ENCODE measurements at regions not wholly inside any gene's neighbourhood (a gene's known extent, or its start where the extent isn't known, plus 50 kb on each side); places are given as distances from the start of the nearest gene placed in this dataset.
"Not testable (repeated sequence)": the region's sequence is repeated elsewhere in the genome, so short reads cannot be mapped to it uniquely, and the experiment has no call there.

DNA sequence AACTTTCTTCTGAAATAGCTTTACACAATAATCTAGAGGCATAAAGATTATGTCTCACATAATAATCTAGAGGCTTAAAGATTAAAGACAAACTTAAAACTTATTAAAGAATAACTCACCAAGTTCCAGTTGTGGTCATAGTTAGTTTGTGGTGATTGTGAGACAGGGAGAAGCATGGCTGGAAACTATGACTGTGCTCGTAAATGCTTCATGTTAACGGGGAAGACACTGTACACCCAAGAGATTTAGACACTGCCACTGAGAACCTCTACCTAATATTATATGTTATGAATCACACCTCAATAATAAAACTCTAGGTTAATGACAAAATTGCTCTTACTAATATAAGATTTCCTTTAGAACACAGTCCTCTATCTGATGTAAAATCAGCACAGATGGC lies 541.6 kb downstream of the TMEM121 start:
- Histone ChIP-seq H3K27me3 (ENCODE audit: control insufficient read depth, insufficient read depth, low read length) (no peaks in the 10 kb centered on the region), H3K4me1 (ENCODE audit: control insufficient read depth, extremely low read depth, insufficient read depth, low read length) (no peaks in the 10 kb centered on the region), H3K9ac (ENCODE audit: insufficient read depth, low read length) (no peak overlapping the region), H4K20me1 (ENCODE audit: control insufficient read depth, extremely low read depth, insufficient read depth, low read length) (no peaks in the 10 kb centered on the region), H3K27ac (ENCODE audit: insufficient read depth, low read length) (no peak overlapping the region), H3K9me3 (ENCODE audit: control insufficient read depth, insufficient read depth, low read depth, low read length) (no peaks in the 10 kb centered on the region), H3K36me3 (ENCODE audit: control insufficient read depth, insufficient read depth, low read length) (no peaks in the 10 kb centered on the region), H3K79me2 (ENCODE audit: control insufficient read depth, insufficient read depth, low read length) (no peaks in the 10 kb centered on the region), H2AFZ (ENCODE audit: low read length) (no peak overlapping the region), H3K4me3 (replicated peaks in 1 of 4; ENCODE audit: control extremely low read depth in 1 of 4, insufficient read depth in 1 of 4, low read depth in 3 of 4, low read length in 4 of 4) (no peak overlapping the region), H3K4me2 (ENCODE audit: extremely low read depth, insufficient read depth, low read length) (no peak overlapping the region)
- TF ChIP-seq, protein P1, sequence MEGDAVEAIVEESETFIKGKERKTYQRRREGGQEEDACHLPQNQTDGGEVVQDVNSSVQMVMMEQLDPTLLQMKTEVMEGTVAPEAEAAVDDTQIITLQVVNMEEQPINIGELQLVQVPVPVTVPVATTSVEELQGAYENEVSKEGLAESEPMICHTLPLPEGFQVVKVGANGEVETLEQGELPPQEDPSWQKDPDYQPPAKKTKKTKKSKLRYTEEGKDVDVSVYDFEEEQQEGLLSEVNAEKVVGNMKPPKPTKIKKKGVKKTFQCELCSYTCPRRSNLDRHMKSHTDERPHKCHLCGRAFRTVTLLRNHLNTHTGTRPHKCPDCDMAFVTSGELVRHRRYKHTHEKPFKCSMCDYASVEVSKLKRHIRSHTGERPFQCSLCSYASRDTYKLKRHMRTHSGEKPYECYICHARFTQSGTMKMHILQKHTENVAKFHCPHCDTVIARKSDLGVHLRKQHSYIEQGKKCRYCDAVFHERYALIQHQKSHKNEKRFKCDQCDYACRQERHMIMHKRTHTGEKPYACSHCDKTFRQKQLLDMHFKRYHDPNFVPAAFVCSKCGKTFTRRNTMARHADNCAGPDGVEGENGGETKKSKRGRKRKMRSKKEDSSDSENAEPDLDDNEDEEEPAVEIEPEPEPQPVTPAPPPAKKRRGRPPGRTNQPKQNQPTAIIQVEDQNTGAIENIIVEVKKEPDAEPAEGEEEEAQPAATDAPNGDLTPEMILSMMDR (conservative IDR thresholded peaks at IDR 0.05 in 1 of 2, IDR thresholded peaks at IDR 0.05 in 1 of 2; ENCODE audit: low read depth in 1 of 2, low read length in 2 of 2), result no peak
- no peak for TF ChIP-seq EZH2 (IDR thresholded peaks at IDR 0.05; ENCODE audit: low read length, missing control alignments)
- DNase-seq (ENCODE audit: low read depth in 2 of 2), result no peak

DNA sequence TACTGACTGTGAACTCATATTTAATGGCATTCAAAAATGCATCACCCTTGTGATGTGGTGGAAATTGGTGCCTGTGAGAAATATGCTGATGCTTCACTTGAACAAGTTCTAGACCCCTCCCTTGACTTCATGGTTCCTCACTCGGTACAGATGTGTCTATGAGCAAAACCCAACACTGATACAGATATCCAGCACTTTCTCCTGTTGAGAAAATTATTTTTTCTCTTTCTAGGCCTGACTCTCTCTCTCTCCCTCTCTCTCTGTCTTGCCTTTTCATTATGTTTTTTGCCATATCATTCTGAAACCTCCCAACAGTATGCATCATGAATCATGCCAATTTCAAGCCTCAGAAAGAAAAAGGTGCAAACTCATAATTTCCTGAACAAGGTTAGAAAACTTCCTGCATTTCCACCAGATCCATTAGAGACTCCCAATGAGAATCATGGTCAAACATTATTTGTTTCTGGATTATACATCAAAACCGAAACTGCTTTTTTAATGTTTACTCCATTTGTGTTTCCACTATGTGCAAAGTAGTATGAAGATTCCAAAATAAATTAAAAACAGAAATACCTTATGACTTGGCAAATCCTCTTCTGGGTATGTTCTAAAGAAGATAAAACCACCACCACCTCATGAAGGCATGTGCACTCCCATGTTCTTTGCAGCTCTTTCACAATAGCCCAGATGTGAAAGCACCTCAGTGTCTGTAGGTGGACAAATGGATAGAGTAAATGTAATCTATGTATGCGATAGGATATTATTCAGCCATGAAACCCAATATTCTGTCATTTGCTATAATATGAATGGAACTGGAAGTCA lies 543.6 kb downstream of the TMEM121 start:
- TF ChIP-seq, protein P1 (conservative IDR thresholded peaks at IDR 0.05 in 1 of 2, IDR thresholded peaks at IDR 0.05 in 1 of 2; ENCODE audit: low read depth in 1 of 2, low read length in 2 of 2), result no peak
- TF ChIP-seq EZH2 (IDR thresholded peaks at IDR 0.05; ENCODE audit: low read length, missing control alignments), result no peak
- H3K4me3 ChIP-seq (replicated peaks in 1 of 4; ENCODE audit: control extremely low read depth in 1 of 4, insufficient read depth in 1 of 4, low read depth in 3 of 4, low read length in 4 of 4), result no peak overlapping the region
- no peaks in the 10 kb centered on the region for H3K4me1 ChIP-seq (ENCODE audit: control insufficient read depth, extremely low read depth, insufficient read depth, low read length)
- H2AFZ ChIP-seq (ENCODE audit: low read length), result no peak overlapping the region
- no peak overlapping the region for H3K27ac ChIP-seq (ENCODE audit: insufficient read depth, low read length)
- no peaks in the 10 kb centered on the region for H3K27me3 ChIP-seq (ENCODE audit: control insufficient read depth, insufficient read depth, low read length)
- H3K36me3 ChIP-seq (ENCODE audit: control insufficient read depth, insufficient read depth, low read length), result no peaks in the 10 kb centered on the region
- no peaks in the 10 kb centered on the region for H3K79me2 ChIP-seq (ENCODE audit: control insufficient read depth, insufficient read depth, low read length)
- no peak overlapping the region for H3K9ac ChIP-seq (ENCODE audit: insufficient read depth, low read length)
- H3K4me2 ChIP-seq (ENCODE audit: extremely low read depth, insufficient read depth, low read length), result no peak overlapping the region
- H4K20me1 ChIP-seq (ENCODE audit: control insufficient read depth, extremely low read depth, insufficient read depth, low read length), result no peaks in the 10 kb centered on the region
- H3K9me3 ChIP-seq (ENCODE audit: control insufficient read depth, insufficient read depth, low read depth, low read length), result no peaks in the 10 kb centered on the region
- no peak for DNase-seq (ENCODE audit: low read depth in 2 of 2)

DNA sequence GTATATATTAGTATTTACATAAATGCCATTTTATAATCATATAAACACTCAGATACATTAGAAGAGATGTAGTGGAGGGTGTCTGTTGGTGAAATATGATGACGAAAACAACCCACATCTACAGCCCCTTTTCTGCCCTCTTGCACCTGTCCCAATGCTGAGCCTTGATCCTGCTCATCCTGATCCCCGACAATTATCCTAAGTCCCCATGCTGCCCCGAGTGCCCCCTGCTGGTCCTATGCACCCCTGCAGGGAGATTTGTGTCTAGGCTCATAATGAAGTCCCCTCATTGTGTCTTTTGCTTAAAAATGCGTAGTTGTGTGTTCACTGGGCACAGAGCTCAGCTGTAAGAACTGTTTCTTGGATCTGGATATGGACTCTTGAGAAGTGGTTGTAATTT lies 554.5 kb downstream of the TMEM121 start:
- Histone ChIP-seq H3K36me3 (ENCODE audit: control insufficient read depth, insufficient read depth, low read length) (no peaks in the 10 kb centered on the region), H3K9ac (ENCODE audit: insufficient read depth, low read length) (no peak overlapping the region), H3K79me2 (ENCODE audit: control insufficient read depth, insufficient read depth, low read length) (no peaks in the 10 kb centered on the region), H4K20me1 (ENCODE audit: control insufficient read depth, extremely low read depth, insufficient read depth, low read length) (no peaks in the 10 kb centered on the region), H3K4me3 (replicated peaks in 1 of 4; ENCODE audit: control extremely low read depth in 1 of 4, insufficient read depth in 1 of 4, low read depth in 3 of 4, low read length in 4 of 4) (no peak overlapping the region), H2AFZ (ENCODE audit: low read length) (no peak overlapping the region), H3K4me2 (ENCODE audit: extremely low read depth, insufficient read depth, low read length) (no peak overlapping the region), H3K9me3 (ENCODE audit: control insufficient read depth, insufficient read depth, low read depth, low read length) (no peaks in the 10 kb centered on the region), H3K4me1 (ENCODE audit: control insufficient read depth, extremely low read depth, insufficient read depth, low read length) (no peaks in the 10 kb centered on the region), H3K27me3 (ENCODE audit: control insufficient read depth, insufficient read depth, low read length) (no peaks in the 10 kb centered on the region), H3K27ac (ENCODE audit: insufficient read depth, low read length) (no peak overlapping the region)
- no peak for DNase-seq (ENCODE audit: low read depth in 2 of 2)
- TF ChIP-seq, protein P1 (conservative IDR thresholded peaks at IDR 0.05 in 1 of 2, IDR thresholded peaks at IDR 0.05 in 1 of 2; ENCODE audit: low read depth in 1 of 2, low read length in 2 of 2), result no peak
- no peak for TF ChIP-seq EZH2 (IDR thresholded peaks at IDR 0.05; ENCODE audit: low read length, missing control alignments)

DNA sequence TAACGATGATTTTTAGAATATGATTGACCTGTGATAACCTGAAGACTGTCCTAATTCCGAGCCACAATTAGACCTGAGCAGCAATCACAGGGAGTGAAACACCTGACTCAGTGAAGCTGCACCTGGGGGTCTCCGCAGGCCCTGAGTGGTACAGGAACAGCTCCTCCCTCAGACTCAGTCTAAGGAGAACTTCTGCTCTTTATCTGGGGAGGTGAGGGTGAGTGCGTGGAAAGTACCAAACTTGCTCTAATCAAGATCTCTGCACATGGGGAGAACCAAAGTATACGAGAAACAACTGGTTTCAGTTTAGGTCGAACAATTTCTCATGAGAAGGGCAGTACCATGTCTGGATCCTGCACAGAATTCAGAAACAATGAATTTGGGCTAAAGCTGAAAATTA lies 555.3 kb downstream of the TMEM121 start:
- H3K27ac ChIP-seq (ENCODE audit: insufficient read depth, low read length); H3K4me2 ChIP-seq (ENCODE audit: extremely low read depth, insufficient read depth, low read length); H3K4me3 ChIP-seq (replicated peaks in 1 of 4; ENCODE audit: control extremely low read depth in 1 of 4, insufficient read depth in 1 of 4, low read depth in 3 of 4, low read length in 4 of 4); H3K9me3 ChIP-seq (ENCODE audit: control insufficient read depth, insufficient read depth, low read depth, low read length); H3K36me3 ChIP-seq (ENCODE audit: control insufficient read depth, insufficient read depth, low read length); H2AFZ ChIP-seq (ENCODE audit: low read length); H3K27me3 ChIP-seq (ENCODE audit: control insufficient read depth, insufficient read depth, low read length); H4K20me1 ChIP-seq (ENCODE audit: control insufficient read depth, extremely low read depth, insufficient read depth, low read length); H3K9ac ChIP-seq (ENCODE audit: insufficient read depth, low read length); H3K4me1 ChIP-seq (ENCODE audit: control insufficient read depth, extremely low read depth, insufficient read depth, low read length); DNase-seq (ENCODE audit: low read depth in 2 of 2); H3K79me2 ChIP-seq (ENCODE audit: control insufficient read depth, insufficient read depth, low read length): not testable (repeated sequence)
